ENCODE measurements at regions not wholly inside any gene's neighbourhood (a gene's known extent, or its start where the extent isn't known, plus 50 kb on each side); places are given as distances from the start of the nearest gene placed in this dataset.
"Not testable (repeated sequence)": the region's sequence is repeated elsewhere in the genome, so short reads cannot be mapped to it uniquely, and the experiment has no call there.

DNA sequence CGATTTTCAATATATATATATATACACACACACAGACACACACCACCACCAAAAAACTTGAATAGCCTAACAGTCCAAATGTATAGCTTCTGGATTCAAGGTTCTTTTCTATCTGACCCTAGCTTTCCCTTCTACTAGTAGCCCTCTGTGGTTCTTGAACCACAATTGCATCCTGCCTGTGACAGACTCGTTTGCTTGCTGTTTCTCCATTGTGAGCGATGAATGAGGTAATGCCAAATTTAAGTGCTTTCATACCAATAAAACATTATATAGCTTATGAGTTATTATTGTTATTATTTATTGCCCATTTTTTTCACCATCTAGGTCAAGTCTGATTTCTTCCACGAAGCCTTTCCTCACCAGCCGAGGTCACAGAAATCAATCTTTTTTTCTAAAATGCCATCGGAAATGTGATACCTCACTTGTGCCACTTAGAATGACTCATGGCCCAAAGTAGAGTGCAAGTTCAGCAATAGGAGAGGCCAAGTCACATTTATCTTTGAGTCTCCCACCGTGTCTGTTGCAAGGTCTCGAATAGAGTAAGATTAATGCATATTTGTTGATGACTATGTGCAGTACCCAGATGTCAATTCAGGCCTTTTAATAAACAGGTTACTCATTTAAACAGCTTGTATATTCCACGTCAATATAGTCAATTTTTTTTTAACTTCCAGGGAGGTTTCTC lies 1015.8 kb upstream of the SEL1L start:
- DNase-seq (ENCODE audit: low read depth in 2 of 2), result no peak

DNA sequence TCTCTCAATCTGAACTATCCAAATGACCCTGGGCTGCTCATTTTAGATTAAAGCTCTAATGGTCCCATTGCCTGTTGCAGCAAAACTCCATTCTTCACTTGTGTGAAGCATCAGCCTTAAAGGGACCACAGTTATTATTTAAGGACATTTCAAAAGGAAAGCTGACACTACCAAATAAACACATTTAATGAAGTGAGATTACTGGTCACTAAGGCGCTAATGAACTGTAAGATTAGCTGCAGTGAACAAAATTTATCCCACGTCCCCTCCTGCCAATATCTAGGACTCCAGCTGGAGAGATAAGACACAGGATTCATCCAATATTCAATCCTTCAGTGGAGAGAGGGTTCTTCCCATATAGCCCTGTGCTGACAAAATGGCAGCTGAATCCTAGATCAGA lies 1029.2 kb upstream of the SEL1L start:
- no peak for DNase-seq (ENCODE audit: low read depth in 2 of 2)

DNA sequence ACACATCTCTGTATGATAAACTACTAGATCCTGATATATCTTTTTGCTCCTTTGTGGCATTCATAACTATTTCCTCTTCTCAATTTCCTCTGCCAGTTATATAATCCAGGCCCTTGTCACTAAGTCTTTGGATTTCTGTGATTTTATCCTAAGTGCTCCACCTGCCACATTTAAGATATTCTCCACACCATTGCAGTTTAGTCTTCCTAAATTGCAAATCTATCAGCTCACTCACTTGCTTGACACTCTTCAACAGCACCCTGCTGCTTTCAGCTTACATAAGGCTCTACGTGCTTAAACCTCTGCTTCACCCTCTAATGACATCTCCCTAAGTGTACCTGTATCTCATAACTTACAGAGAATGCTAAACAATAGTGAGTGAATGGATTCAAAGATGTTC lies 1032.2 kb upstream of the SEL1L start:
- DNase-seq (ENCODE audit: low read depth in 2 of 2), result no peak

DNA sequence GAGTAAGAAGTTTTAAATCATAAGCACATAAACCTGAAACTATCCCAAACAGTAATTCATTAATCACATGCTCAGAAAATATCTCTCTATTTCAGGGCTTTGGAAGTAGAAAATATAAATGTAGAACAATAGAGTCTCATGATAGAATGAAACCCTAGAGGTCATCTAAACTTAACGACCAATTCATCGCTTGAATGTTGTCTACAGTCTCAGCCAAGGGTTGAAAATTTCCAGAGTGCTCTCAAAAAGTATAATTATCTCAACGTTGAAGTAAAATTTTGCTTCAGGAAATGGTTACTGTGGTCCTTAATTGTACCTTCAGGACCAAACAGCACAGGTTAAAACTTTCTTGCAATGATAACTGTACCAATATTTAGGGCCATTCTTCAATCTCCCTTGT lies 1053.6 kb upstream of the SEL1L start:
- no peak for DNase-seq (ENCODE audit: low read depth in 2 of 2)

DNA sequence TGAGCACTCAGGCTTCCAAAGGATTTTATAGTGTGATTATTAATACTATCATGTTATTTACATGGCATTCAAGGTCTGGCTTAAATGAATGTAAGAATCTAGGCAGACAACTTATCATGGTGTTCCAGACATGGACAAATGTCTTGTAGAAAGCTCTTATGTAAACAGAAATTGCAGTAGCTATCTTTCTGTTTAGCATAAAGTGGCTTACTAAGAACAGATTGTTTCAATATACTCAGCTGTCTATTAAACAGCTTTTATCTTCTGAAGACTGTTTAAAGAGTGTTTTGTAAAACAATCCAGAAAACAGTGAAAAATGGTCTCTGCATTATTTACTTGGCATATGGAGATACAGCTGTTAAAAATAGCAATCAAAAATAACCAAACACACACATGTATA lies 1061.8 kb upstream of the SEL1L start:
- DNase-seq (ENCODE audit: low read depth in 2 of 2), result no peak

DNA sequence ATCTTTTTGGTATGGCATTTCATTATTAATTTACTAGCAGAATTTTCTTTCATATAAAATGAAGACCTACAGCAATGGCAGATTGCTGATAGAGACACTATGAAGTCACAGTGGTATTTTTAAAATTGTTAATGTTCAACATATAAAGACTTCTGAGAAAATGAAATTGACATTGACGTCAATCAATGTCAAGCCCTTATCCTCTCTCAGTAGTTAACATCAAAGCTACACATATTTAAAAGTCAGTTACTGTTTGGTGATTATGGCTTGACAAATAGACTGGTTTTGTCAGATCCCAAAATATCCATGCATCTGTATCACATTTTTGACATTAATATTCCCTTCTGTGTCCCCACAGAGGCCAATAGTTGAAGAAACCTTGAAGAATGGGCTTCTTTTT lies 1069.1 kb upstream of the SEL1L start:
- DNase-seq (ENCODE audit: low read depth in 2 of 2), result no peak

DNA sequence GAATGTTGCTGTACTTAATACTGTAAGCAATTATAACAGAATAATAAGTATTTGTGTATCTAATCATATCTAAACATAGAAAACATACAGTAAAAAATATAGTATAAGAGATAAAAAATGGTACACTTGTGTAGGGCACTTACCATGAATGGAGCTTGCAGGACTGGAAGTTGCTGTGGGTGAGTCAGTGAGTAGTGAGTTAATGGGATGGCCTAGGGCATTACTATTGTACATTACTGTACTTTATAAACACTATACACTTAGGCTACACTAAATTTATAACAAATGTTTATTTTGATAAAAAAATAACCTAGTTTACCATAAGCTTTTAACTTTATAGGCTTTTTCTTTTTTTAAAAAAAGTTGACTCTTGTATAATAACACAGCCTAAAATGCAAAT lies 1071.2 kb upstream of the SEL1L start:
- DNase-seq (ENCODE audit: low read depth in 2 of 2), result no peak

DNA sequence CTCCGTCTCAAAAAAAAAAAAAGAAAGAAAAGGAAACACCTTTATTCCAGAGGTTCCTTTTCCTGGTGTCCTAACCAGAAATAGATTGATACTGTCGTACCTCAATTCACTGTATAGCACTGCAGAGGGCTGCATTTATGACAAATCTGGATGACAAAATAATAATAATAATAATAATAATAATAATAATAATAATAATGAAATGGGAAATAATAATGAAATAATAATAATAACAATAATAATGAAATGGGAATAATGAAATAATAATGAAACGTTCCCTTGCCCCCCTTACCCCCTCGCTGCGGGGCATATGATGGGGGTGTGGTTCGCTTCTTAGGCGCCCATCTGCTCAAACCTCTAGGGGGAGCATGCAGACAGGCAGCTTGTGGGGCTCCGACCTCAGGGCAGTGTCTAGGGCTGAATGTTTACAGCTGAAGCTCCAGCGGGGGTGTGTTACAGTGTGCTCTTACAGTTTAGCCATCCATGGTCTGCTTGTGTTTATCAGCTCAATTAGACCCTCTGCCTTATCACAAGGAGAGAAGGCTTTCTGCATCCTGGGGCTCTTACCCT lies 1088.3 kb upstream of the SEL1L start:
- no peak for DNase-seq (ENCODE audit: low read depth in 2 of 2)

DNA sequence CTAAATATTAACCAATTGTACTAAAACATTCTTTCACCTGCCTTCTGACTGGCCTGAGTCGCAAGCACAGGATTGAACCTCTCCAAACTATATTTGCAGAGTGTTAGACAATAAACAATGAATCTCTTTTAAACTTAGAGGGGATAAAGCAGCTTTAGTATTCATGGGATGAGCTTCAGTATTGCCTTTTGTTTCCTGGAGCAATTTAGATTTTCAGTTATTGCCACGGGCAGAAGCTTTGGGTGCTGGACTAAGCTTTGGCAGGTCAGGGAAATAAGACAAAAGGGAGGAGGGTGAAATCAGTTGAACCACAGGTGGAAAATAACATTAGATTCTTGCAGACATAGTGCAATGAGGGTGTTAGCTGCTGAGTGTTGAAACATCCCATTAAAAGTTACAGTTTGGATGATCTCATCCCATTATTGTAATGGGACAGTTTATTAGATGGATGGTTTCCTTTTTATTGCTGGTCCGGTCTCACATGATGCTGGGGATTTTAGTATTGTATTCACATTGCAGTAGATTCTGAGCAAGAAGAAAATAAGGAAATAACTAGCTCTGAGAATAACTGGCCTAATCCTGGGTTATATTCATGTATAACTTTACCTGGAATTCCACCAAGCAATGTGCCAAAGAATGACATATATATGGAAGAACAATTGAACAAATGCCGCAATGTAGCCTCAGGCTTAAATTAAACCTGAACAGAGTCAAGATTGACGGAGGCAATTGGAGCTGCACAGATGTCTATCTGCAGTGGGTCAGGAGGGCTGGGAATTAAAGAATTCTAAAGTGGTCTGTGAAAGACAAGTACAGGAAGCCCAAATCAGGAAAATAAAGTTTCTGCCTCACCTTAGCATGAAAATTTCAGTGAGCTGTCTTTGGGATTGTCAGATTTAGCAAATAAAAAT lies 1092.8 kb upstream of the SEL1L start:
- DNase-seq (ENCODE audit: low read depth in 2 of 2), result no peak

DNA sequence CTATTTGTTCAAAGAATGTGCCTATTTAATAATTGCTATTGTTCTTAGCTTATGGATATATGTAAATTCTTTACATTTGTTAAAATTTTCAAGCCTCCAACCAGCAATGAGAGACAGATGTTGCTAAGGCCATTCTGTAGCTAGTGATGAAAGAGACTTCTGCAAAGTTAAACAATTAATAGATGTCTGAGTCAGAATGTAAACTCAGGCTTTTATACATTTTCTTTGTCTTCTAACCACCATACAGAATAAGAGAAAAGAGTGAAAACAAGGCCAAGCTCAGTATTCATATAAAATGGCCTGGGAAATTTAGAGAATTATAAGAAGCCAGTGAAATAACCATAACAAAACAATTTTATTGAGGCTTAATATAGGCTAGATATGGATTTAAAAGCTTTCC lies 1102.3 kb upstream of the SEL1L start:
- DNase-seq (ENCODE audit: low read depth in 2 of 2), result no peak

DNA sequence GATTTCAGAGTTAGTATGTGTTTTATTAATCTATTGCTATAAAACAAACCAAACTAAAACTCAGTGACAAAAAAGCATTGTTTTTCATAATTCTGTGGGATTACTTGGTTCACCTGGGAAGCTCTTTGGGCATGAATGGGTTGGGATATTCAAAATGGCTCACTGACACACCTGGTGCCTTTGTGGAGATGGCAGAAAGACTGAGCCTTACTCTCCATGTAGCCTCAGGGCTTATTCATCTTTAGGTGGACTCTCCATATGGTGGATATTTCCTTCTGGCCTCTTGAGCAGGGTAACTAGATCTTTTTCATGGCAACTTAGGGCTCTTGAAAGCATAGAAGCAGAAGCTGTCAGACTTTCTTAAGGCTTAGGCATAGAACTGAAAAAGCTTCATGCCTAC lies 1102.8 kb upstream of the SEL1L start:
- no peak for DNase-seq (ENCODE audit: low read depth in 2 of 2)

DNA sequence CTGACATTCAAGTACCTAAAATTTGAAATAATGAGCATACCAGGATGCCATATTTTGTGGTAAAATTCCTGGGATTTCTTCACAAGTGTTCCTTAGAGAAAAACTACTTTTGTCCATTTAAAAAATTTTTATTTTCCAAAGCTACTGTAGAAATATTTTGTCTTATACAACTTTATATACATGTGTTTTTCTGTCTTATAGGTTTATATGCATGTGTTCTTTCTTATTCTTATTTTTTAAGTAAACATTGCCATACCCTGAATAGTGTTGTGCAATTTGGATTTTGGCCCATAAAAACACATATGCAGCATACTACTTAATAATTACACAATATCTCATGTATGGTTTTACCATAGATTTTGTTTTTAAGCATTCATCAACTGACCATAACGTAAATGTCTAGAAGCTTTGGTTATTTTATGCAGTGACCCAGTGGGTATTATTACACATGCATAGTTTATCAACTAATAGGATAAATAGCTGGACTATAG lies 1107.4 kb upstream of the SEL1L start:
- no peak for DNase-seq (ENCODE audit: low read depth in 2 of 2)

DNA sequence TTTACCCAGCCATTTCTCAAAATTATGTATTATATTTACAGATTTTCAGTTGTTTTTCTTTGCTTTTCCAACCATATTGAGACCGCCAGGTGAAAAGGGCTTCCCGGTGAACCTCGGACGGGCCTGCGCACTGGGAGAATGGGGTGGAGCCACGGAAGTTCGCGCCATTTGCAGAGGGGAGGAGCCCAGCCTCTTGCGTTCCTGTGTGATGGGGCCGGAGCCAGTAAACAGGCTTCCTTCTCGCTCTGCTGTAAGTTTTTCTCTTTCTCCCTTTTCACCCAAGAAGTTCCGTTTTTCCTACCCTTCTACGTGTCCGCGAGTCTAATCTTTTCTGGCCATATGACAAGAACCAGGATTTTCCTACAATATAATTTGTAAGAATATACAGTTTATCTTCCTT lies 1108.8 kb upstream of the SEL1L start:
- DNase-seq (ENCODE audit: low read depth in 2 of 2), result no peak

DNA sequence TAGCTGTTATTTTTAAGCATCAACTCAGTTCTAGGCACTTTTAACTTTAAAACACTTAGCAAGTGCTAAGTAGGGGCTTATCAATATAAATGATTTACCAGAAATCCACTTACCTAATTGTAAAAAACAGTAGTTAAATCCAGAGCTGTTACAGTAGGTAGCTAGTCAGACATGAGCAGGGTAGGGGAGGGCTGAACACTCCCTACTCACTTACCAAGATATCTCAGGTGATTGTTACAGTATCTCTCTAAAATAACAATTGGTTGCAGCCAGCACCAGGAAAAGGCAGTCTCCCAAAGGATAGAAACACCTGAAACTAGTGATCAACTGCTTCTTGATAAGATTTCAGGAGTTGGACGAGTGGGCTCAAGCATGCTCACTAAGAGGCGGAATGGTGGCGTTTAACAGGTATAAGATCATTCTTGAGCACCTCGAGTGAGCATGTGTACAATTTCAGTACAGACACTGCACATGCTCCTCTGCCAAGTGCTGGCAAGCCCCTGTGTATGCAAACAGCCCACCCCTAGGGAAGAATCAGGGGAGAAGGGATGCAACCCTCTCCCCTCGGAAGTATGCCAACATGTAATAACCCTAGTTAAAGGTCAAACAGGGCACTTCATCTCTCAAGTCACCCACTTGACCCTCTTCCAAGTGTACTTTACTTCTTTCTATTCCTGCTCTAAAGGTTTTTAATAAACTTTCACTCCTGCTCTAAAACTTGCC lies 1113.6 kb upstream of the SEL1L start:
- DNase-seq (ENCODE audit: low read depth in 2 of 2), result no peak

DNA sequence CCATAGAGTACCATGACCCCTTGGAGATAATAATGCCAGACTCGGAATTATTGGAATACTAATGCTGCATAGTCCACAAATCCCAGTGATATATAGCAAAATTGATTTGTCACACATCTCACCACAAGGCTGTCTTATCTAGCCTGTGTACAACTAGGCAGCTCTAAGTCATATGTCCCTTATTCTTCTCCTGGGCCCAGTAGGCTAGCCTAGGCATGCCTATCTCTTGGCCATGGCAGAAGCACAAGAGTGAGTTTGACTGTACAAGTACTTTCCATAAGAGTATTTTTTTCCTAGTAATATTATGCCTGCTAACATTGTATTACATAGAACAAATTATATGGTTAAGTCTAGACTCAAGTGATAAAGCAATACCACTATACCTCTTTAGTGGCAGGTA lies 1122.1 kb upstream of the SEL1L start:
- DNase-seq (ENCODE audit: low read depth in 2 of 2), result no peak

DNA sequence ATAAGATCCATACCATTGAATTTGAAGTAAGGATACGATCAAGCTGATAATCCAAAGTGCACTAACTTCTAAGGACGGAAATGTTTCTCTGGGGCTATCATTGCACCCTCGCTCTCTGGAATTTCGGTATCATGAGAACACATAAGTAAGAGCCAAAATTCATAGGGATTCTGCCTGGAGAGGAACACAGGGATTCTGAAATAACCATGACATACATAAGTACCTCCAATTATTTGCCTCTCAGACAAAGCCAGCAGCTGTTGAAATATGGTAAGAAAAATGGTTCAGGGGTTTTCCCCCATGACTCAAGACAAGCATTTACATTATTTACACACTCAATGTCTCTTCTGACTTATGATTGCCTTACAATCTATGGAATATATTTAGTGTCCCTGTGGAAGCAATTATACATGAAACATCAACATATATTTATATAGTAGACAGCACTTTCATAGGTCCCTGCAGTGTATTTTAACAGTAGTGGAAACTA lies 1123.6 kb upstream of the SEL1L start:
- no peak for DNase-seq (ENCODE audit: low read depth in 2 of 2)

DNA sequence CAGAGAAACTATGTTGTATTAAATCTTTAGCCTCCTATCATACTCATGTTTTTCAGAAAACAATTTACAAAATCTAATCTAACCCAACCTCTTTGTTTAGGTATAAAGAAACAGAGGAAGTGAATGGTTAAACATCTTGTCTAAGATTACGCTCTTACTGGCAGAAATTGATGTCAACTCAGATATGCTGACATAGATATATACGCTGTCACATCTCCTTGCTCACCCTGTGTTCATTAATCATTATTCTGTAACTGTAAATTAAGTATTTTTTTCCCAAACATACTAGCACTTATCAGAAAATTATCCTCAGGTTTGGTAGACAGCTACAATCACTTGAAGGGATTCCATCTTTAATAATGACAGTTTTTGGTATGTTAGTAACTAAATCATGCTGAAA lies 1127.6 kb upstream of the SEL1L start:
- no peak for DNase-seq (ENCODE audit: low read depth in 2 of 2)

DNA sequence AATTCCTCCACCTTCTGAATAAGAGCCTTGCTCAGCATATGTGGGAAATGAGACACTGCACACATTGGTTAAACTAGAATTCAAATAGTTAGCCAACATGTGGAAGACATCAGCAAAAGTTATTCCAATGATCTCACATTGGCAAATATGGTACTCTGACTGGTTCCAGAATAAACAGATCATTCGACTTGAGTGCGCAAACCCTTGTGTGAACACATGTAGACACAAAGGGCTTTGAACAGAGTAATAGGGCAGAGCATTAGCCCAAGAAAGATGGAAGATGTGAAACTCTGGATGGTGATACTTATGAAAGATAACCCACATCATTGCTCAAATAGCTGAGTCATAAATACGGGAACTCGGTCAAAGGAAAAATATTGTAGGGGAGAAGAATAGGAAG lies 1133.4 kb upstream of the SEL1L start:
- no peak for DNase-seq (ENCODE audit: low read depth in 2 of 2)

DNA sequence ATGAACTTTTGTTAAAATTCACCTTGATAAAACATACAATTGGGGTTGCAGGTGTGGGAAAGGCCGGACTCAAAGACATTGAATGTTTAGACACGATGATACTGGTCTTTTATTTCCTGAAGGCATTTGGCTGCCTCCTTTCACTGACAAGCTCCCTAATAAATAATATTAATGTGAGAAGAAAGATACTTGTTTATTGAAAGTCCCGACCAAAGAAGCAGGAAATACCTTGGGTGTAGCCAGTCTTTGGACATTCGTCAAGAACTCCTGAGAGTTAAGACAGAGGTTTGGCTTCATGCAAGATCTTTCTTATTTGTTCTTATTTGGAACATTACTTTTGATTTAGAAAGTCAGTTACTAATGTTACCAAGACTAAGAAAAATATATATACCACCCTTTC lies 1133.8 kb upstream of the SEL1L start:
- DNase-seq (ENCODE audit: low read depth in 2 of 2), result no peak

DNA sequence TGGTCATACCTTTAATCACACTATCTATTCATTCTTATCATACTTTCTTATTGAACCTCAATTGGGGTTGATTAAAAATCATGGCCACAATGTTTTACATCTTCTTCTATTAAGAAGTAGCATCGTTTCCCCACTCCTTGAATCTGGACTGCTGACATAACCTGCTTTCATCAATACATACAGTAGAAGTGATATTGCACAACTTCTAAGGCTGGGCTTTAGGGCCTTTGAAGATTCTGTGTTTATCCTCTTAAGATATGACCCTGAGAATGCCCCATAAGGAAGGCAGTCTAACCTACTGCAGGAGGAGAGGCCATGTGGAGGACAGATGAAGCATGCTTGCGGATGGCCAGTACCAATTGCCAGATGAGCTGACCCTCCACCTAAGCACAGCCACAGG lies 1142.8 kb upstream of the SEL1L start:
- DNase-seq (ENCODE audit: low read depth in 2 of 2), result no peak

DNA sequence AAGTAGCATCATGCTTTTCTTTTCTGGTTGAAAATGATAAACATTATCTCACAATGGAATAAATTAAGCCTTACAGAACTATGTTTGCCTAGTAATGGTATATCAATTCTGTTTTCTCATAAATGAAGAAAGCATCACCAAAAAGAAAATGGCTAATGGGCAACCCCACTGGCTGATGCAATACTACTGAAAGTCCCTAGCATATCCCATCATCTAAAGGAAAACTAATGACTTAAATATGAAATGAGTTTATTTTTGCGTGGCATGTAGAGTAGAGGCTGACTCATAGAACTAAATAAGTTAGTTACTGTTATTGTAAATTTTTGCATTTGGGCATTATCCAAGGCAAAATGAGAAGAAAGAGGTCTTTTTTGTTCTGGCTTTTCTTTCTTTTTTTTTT lies 1156.3 kb upstream of the SEL1L start:
- DNase-seq (ENCODE audit: low read depth in 2 of 2), result no peak

DNA sequence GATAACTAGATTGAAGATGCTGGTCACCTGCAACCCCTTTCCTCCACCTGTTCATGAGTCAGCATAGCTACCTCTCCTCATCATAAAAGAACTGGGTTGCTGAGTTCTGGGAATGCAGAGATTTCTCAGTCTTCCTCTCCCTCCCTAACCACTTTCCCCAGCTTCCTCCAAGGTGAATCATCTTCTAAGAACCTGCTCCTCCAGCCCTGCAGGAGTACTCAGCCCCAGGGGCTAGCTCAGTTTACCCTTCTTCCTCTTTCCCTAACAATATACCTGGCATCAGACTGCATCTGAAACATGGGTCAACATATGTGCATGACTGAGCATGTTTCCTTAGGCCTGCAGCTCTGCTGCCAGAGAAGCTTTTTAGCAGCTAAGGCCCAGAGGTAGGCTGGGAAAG lies 1157.5 kb upstream of the SEL1L start:
- not testable (repeated sequence) for DNase-seq (ENCODE audit: low read depth in 2 of 2)

Data from stimulated activated CD8-positive, alpha-beta memory T cell treated with anti-CD3 and anti-CD28 coated beads, Interleukin-2, amount 100 ng/mL, for 48 hours (primary cell).